Subcutaneous abdominal adipose tissue (tissue), 5 donors: ENCODE measurements at regions not wholly inside any gene's neighbourhood (a gene's known extent, or its start where the extent isn't known, plus 50 kb on each side); places are given as distances from the start of the nearest gene placed in this dataset.

Experiments used
- H3K27ac ChIP-seq: one replicate; pipeline ENCODE4 v1.7.0; 2013; ENCODE audit warnings: low read depth, mild to moderate bottlenecking, inconsistent platforms, low read length, moderate library complexity
- H3K27me3 ChIP-seq, 5 donors: one replicate each; pipeline ENCODE4 v1.7.0; 2013; ENCODE audit warnings: low read length in 5 of 5, inconsistent platforms in 1 of 5; ENCODE audit not compliant: control insufficient read depth in 5 of 5, insufficient read depth in 4 of 5
- H3K36me3 ChIP-seq, 5 donors: one replicate each; pipeline ENCODE4 v1.7.0; 2013; ENCODE audit warnings: low read length in 5 of 5; ENCODE audit not compliant: control insufficient read depth in 5 of 5, insufficient read depth in 5 of 5
- H3K4me1 ChIP-seq, 5 donors: one replicate each; pipeline ENCODE4 v1.7.0; 2013; ENCODE audit warnings: low read length in 5 of 5, mild to moderate bottlenecking in 3 of 5, moderate library complexity in 1 of 5; ENCODE audit not compliant: control insufficient read depth in 5 of 5, insufficient read depth in 5 of 5
- H3K4me3 ChIP-seq, 5 donors: one replicate each; pipeline ENCODE4 v1.7.0; 2013; ENCODE audit warnings: low read length in 5 of 5, low read depth in 1 of 5
- H3K9ac ChIP-seq, 5 donors: one replicate each; pipeline ENCODE4 v1.7.0; 2013; ENCODE audit warnings: low read length in 5 of 5, mild to moderate bottlenecking in 4 of 5, moderate library complexity in 3 of 5
- H3K9me3 ChIP-seq, 5 donors: one replicate each; pipeline ENCODE4 v1.7.0; 2013; ENCODE audit warnings: low read length in 5 of 5; ENCODE audit not compliant: control insufficient read depth in 5 of 5
- donor health status: healthy.
- donor health status: healthy.
- donor health status: healthy.
- donor health status: healthy.
- donor health status: healthy.

DNA sequence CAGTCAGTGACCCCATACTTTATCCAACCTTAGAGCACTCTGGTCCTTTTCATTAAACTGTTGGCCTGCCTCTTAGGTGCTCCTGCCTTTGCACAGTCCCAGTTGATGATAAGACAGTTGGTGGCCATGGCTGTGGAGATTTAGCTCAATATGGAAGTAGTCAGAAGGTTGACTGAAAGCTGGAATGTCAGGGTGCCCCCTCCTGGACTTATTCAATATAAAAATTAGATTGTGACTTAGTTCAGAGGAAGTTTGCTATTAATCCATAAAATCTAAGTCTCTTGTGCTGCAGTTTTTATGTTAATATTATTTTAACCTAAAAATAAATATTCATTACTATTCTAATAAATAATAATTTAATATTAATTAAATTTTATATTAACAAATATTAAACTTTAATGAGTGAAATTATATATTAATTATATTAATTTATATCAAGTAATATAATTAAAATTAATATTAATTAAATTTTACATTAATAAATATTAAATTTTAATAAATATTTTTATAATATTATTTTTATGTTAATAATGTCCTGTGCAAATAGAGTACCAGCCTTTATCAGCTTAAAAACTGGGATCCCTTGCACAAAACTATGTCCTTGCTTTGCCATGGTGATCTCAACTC is 77.7 kb upstream of the ADAMTSL1 start:
- Histone ChIP-seq H3K27ac (no peak overlapping the region), H3K9ac (no peak overlapping the region), H3K4me3 (no peak overlapping the region), H3K27me3 (no peaks in the 10 kb centered on the region), H3K4me1 (peaks cover 0 to 15% (median 5%) of the 10 kb centered on the region in 5 donors), H3K36me3 (no peaks in the 10 kb centered on the region), H3K9me3 (no peaks in the 10 kb centered on the region)

DNA sequence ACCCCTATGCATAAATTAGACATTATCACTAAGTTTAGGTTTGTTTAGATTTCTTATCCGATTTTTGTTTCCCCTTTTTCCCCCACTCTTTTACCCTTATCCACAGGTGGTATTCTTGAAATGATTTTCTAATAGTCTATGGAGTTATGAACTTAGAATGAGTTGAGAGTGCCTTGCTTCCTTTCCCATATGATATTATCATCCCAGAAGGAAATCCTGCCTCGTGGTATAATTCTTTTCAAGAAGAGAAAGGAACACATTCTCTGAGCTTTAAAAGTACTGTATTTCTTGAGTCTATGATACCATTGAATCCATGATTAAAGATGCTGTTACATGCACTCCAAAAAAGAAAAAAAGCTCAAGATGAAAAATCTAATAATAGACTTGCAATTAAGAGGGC is 76.9 kb upstream of the ADAMTSL1 start:
- Histone ChIP-seq H3K27me3 (no peaks in the 10 kb centered on the region), H3K27ac (no peak overlapping the region), H3K4me1 (peaks cover 0 to 15% (median 5%) of the 10 kb centered on the region in 5 donors), H3K4me3 (no peak overlapping the region), H3K9ac (no peak overlapping the region), H3K36me3 (no peaks in the 10 kb centered on the region), H3K9me3 (no peaks in the 10 kb centered on the region)

DNA sequence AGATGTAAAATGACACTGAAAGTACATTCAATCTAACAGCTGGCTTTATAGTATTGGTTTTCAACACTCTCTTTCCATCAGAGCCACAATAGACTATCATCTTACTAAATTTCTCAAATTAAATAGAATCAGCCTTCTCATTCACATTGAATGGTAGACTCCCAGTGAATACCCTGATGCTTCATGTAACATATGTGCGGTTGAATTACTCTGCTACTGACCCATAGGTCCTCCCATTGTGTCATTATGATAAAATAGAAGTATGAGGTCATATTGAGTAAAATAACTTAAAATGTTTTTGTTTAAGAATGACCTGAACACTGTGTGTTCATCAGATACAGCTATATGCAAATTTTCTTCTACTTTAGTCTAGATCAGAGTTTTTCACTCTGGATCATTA is 75.9 kb upstream of the ADAMTSL1 start:
- Histone ChIP-seq H3K9me3 (no peaks in the 10 kb centered on the region), H3K4me1 (peaks cover 0 to 15% (median 5%) of the 10 kb centered on the region in 5 donors), H3K9ac (no peak overlapping the region), H3K36me3 (no peaks in the 10 kb centered on the region), H3K4me3 (no peak overlapping the region), H3K27ac (no peak overlapping the region), H3K27me3 (no peaks in the 10 kb centered on the region)

DNA sequence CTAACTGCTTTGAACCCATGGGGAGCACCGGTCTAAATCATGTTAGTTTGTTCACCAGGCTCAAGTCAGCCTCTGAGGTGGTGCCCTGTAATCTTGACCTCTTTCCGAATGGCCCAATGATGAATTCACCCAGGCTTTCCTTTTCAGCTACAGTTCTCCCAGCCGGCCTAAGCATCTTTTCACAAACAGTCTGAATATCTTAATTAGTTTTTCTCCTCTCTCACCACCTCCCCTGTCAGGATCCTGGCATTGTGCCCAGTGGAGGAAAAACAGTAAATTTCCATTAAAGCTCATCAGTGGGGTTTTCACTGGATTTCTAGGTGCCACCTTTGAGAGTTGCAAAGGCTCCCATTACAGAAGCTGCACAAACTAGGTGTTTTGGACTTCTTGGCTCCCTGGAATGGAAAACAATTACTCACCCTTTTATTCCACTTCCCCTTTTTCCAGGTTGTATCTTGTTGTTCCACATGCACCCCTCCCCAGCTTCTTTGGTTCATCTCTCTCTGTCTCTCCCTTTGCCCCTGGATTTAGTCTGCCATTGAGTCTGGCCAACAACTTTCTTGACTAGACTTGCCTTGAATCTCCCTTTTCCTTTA is 69.4 kb upstream of the ADAMTSL1 start:
- Histone ChIP-seq H3K27ac (no peak overlapping the region), H3K9me3 (no peaks in the 10 kb centered on the region), H3K4me1 (no peaks in the 10 kb centered on the region), H3K36me3 (no peaks in the 10 kb centered on the region), H3K9ac (no peak overlapping the region), H3K4me3 (no peak overlapping the region), H3K27me3 (no peaks in the 10 kb centered on the region)

DNA sequence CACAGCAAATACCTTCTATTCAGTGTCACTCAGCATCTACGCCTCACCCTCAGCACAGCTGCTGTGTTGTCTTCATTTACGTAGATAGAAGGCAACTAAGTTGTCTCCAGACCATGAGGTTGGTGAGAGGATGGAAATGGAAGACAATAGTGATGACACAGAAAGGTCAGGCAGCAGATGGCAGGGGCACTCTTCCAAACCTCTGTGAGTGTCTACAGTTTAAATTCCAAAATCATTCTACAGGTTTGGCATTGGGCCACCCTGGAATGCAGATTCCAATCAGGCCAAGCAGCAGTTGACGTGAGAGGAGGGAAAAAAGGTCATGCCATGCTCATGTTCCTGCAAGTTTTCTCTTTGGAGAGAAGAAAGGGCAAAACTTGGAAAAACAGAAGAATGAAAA is 68.7 kb upstream of the ADAMTSL1 start:
- Histone ChIP-seq H3K36me3 (no peaks in the 10 kb centered on the region), H3K4me3 (no peak overlapping the region), H3K9me3 (no peaks in the 10 kb centered on the region), H3K9ac (no peak overlapping the region), H3K27me3 (no peaks in the 10 kb centered on the region), H3K4me1 (no peaks in the 10 kb centered on the region), H3K27ac (no peak overlapping the region)

DNA sequence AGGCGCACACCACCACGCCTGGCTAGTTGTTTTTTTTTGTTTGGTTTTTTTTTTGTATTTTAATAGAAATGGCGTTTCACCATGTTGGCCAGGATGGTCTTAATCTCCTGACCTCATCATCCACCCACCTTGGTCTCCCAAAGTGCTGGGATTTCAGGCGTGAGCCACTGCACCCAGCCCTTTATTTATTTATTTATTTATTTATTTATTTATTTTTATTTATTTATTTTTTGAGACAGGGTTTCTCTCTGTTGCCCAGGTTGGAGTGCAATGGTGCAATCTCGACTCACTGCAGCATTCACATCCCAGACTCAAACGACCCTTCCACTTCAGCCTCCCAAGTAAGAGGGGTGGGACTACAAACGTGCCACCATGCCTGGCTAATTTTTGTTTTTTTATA is 63.0 kb upstream of the ADAMTSL1 start:
- Histone ChIP-seq H3K36me3 (no peaks in the 10 kb centered on the region), H3K9me3 (no peaks in the 10 kb centered on the region), H3K4me1 (no peaks in the 10 kb centered on the region), H3K4me3 (no peak overlapping the region), H3K9ac (no peak overlapping the region), H3K27ac (no peak overlapping the region), H3K27me3 (no peaks in the 10 kb centered on the region)

DNA sequence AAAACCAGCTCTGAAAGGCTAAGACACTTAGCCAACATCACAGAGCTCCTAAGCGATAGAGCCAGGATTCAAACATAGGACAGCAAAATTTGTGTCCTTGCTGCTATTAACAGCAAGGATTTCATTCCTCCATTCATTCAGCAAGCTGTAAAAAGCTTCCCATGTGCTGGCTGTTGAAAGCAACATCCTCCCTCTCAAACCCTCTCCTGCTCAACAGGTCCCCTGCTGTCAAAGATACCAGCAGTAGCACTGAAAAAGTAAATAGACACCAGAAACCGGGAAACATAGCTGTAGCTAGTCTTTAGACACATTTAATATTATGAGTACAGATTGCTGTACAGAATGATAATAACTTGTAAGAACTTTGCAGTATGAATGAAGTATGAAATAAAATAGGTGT is 52.6 kb upstream of the ADAMTSL1 start:
- Histone ChIP-seq H3K9me3 (no peaks in the 10 kb centered on the region), H3K4me3 (no peak overlapping the region), H3K36me3 (no peaks in the 10 kb centered on the region), H3K9ac (no peak overlapping the region), H3K4me1 (no peaks in the 10 kb centered on the region), H3K27ac (no peak overlapping the region), H3K27me3 (no peaks in the 10 kb centered on the region)

DNA sequence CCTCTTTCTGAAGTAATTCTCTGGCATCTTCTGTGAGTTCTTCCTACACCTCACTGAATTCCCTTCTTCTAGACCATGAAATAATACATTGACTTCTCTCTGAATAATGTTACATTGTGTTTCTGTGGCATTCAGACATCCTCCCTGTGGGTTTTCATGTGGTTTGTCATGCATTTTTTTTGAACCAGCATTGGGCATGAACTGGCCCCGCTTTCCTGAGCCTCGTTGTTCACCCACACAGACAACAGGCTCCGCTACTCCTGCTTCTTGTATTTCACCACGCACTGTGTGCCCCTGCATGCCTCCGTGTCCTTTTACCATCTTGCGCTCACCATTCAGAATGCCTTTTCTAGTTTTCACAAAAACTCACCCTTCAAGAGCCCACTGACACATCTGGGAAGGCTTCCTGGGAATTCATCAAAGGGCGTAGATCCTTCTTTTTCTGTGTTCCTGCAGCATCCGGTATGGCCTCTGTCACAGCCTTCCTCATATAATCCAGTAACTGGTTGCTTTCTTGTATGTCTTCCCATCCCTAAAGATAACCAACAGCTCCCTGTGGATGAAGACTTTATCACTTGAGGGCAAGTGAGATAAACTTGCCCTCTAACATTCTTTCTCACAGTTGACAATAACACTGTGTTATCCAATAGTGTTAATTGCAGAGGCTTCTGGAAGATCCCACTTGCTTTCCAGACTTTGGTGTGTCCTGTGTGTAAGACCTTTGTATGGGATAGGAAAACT is 51.5 kb upstream of the ADAMTSL1 start:
- Histone ChIP-seq H3K4me3 (no peak overlapping the region), H3K36me3 (no peaks in the 10 kb centered on the region), H3K9me3 (no peaks in the 10 kb centered on the region), H3K9ac (no peak overlapping the region), H3K4me1 (peaks cover 0 to 3% (median 0%) of the 10 kb centered on the region in 5 donors), H3K27ac (no peak overlapping the region), H3K27me3 (no peaks in the 10 kb centered on the region)

DNA sequence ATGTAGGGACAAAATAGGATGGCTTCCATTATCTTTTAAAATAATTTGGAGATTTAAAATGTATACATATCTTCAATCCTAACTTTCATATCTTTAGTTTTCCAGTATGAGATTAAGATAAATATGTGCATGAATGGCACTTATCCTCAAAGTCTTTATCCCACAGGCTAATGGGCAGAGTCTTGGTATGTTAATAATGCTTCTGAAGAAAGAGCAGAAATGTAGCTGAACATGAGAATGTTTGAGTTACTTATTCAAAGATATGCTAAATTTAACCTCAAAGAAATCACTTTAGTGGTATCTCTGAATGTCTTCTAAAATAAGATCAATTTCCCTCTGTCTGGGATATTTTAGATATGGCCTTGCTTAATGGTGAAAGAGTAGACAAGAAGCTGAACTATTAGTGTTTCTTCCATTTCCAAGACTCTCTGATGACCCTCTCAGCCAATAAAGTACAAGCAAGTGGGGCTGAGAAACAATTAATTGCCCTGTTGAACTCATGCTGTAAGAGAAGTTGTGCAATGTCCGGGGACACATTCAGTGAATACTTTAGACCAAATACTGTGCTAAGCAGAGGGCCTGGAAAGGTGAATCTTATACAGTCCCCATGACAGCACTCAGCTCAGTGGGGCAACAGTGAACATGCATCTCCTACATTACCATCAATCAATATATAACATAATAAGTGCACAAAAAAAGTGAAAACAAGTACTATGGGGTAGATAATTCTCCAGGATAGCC is 50.0 kb upstream of the ADAMTSL1 start:
- Histone ChIP-seq H3K9ac (no peak overlapping the region), H3K27me3 (no peaks in the 10 kb centered on the region), H3K27ac (no peak overlapping the region), H3K36me3 (no peaks in the 10 kb centered on the region), H3K4me1 (peaks cover 0 to 12% (median 5%) of the 10 kb centered on the region in 5 donors), H3K9me3 (no peaks in the 10 kb centered on the region), H3K4me3 (no peak overlapping the region)
